Hematopoietic multipotent progenitor cell treated with erythropoietin and hydrocortisone succinate and interleukin-3 and kit ligand, for 4 days (in vitro differentiated cells): ENCODE measurements at regions not wholly inside any gene's neighbourhood (a gene's known extent, or its start where the extent isn't known, plus 50 kb on each side); places are given as distances from the start of the nearest gene placed in this dataset.

Experiments
- DNase-seq: peaks from one replicate; pipeline ENCODE4 v3.0.0-alpha.2; 2015

- no peak for DNase-seq
Observed at GRCh38 chr10:118246332-118247295, 95.5 kb downstream of the FAM204A start.

- no peak for DNase-seq
Observed at GRCh38 chr10:118243907-118244306, 98.2 kb downstream of the FAM204A start.

DNA sequence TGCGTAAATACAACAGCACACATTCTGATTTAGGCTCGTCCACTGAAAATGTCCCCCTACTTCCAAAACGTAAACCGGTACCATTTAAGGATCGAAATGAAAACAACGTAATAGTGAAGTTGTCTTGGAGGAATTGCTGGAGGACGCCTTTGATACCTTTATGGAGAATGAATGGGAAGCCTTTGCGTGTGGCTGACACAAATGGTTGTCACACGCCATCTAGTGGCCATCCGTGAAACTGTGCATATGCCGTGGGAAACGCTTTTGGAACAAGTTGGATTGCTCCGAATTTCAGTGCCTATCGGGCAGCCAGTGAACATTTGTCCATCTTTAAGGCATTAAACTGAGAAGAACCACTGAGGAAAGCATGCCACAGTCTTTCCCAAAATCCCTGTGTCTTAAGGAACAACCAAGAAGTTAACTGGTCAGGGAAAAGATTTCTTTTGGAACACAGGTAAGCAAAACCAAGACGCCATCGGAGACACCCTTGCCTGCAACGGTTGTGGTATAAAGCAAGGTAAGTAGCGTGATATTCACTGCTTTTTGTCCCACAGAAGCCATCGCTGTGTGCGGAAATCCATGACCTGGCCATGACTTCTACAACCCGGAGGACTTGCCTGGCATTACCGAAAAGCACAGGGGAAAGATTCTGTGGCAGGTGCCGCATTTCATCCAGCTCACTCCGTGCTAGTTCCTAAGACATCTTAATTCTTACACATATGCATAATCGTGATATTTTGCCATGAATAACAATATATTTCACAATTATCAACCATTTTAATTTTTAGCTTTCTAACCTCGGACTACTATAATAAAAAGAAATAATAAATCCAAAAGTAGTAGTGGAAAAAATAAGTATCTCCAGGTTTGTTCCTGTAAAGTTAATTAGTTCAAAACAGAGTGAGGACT, 100.6 kb downstream of the FAM204A start:
- peak; percentile 76 for DNase-seq

DNA sequence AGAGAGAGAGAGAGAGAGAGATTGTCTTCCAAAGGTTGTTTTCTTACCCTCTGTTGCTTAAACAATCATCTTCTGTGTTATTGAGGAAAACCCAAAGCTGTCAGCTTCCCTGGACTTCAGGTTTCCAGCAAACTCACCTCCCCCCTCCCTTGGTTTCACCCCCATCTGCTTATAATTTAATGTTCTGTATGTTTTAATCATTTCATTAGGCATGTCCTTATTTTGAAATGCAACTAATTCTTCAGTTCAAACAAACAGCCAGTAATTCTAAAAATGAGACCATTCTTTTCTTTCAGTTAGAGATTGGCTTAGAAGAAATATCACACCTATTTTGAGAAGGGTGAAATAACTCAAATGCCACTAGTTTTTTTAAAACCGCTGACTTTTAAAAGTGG, 102.9 kb downstream of the FAM204A start:
- no peak for DNase-seq

DNA sequence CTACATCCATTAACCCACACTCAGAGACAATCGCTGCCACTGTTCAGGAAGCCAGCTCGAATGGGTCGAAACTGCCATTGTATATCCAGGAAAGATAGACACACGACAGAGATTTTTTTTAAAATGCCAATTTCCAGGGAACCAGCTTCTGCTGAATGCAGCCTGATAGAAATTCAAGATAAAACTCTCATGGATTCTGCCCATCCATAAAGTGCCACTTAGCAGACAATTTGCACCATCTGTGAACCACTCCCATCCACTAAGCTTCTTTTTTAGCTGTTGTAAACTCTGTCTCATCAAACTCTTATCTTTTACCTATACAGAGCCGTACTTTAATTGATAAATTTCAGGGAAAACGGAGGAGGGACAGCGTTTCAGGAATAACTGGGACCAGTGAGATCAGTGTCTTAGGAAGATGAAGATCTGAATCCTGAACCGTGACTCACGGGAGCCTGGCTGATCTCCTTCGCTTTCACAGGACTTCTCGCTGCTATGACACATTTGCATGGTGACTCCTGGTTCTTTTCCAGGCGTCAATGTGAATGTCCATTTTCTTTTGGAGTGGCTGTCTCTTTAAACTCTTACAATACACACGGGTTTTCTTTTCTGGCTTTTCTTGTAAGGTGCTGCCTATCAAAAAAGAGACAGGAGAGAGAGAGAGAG, 103.4 kb downstream of the FAM204A start:
- DNase-seq = no peak

DNA sequence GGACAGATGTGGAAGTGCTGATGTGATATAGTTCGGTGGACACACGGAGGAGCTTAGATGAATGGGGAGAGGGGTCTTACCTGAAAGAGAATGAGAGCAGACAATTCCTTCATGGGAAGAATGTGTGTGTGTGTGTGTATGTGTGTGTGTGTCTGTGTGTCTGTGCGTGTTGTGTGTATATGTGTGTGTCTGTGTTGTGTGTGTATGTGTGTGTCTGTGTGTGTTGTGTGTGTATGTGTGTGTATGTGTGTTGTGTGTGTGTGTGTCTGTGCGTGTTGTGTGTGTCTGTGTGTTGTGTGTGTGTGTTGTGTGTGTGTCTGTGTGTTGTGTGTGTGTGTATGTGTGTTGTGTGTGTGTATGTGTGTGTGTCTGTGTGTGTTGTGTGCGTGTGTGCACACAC, 104.2 kb downstream of the FAM204A start:
- DNase-seq = no peak

- DNase-seq = no peak
Observed at GRCh38 chr10:118234683-118235082, 107.4 kb downstream of the FAM204A start.

DNA sequence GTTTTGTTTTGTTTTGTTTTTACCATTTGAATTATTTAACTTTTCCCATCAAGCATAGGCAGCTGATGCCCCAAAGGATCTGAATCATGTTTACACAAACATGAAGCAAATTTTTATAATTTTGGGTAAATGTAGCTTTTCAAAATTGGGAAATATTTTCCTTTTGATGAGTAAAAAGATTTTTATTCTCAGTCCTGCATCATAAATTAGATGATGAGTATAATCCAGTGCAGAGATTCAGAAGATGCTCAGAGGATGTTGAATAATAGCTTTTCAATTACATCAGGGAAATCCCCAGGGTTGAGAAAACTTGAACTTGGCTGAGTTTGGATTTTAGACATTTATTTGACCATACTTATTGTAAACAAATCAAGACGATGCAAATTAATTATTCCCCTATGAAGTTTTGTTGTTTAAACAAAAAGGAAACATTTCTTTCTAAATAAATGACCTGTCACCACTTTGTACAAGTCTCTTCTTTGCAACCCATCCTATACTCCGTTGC, 121.7 kb downstream of the FAM204A start:
- DNase-seq = no peak

DNA sequence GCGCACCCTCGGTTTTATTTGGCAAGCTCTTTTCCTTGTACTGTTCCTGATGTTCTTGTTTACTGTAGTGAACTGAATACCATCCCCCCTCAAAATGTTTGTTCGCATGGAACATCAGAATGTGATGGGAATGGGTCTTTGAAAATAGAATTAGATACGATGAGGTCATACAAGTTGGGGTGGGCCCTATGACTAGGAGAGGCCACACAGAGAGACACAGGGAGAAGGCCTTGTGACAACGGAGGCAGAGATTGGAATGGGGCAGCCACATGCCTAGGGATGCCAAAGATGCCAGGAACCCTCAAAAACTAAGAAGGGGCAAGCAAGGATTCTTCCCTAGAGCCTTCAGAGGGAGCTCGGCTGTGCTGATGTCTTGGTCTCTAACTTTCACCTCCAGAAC, 123.6 kb downstream of the FAM204A start:
- no peak for DNase-seq

- DNase-seq = no peak
Observed at GRCh38 chr10:118216571-118217170, 125.5 kb downstream of the FAM204A start.

DNA sequence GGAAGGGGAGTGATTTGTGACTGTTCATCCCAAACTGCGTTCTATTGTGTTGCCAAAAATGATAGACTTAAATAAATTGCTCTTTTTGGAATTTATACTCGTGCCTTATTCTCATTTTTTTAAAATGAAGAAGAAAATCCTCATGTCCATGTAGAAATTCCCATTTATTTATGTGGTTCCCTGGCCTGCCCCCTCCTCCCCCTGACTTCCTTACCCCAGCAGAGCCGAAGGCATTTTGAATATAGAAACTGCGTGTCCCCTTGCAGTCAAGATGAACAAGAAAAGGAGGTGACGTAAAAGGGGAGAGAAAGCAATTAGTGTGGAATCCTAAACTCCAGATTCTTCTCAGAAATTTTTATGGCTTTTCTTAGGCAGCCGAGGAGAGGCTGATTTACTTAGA, 126.1 kb downstream of the FAM204A start:
- DNase-seq = no peak

GRCh38 chr10:118214776-118215175, 127.3 kb downstream of the FAM204A start:
- DNase-seq = no peak

DNA sequence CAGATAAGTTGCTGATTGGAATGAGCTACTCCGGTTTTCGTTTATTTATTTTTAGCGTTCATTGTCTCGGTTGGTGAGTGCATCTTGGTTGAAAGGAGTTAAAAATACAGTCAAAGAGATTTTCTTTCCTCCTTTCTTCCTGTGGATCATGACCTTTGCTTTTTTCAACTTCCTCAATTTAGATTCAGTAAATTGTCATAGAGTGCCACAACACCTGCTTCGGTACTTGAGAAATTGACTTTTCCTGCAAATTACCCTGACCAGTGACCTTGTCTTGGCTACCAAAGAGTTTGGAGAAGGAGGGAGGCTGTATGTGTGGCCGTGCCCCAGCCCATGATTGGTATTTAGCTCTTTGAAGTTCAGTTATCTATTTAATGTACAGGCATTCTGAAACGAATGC, 128.7 kb downstream of the FAM204A start:
- DNase-seq = peak; percentile 20

- DNase-seq = no peak
Observed at GRCh38 chr10:118210276-118210675, 131.8 kb downstream of the FAM204A start.

DNA sequence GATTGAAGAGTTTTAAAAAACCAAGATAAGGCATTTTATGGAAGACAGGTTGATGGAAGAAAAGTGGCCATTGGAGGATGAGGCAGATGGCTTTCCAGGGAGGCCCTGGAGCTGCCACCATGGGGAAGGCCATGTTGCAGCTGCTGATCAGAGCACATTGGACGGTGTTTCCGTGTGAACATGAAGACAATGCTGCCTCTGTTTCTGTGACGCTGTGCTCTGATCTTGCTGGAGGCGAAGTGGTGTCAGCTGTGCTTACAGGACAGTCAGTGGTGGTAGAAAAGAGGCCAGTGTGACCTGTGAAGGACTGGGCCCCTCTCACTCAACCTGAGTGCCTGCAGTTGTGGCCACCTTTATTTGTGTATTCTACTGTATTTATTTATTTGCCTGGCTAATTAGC, 132.9 kb downstream of the FAM204A start:
- DNase-seq = no peak

- no peak for DNase-seq
Observed at GRCh38 chr10:118207470-118208007, 134.6 kb downstream of the FAM204A start.

- DNase-seq = no peak
Observed at GRCh38 chr10:118204292-118204943, 137.7 kb downstream of the FAM204A start.

GRCh38 chr10:118203461-118203860, 138.7 kb downstream of the FAM204A start:
- DNase-seq = no peak

- DNase-seq = no peak
Observed at GRCh38 chr10:118195729-118196128, 146.4 kb downstream of the FAM204A start.

- DNase-seq = no peak
Observed at GRCh38 chr10:118193642-118194041, 146.9 kb upstream of the RAB11FIP2 start.

GRCh38 chr10:118181021-118181420, 134.3 kb upstream of the RAB11FIP2 start:
- DNase-seq = no peak

GRCh38 chr10:118175148-118175547, 128.4 kb upstream of the RAB11FIP2 start:
- DNase-seq = no peak
